ENCODE measurements at regions not wholly inside any gene's neighbourhood (a gene's known extent, or its start where the extent isn't known, plus 50 kb on each side); places are given as distances from the start of the nearest gene placed in this dataset.

DNA sequence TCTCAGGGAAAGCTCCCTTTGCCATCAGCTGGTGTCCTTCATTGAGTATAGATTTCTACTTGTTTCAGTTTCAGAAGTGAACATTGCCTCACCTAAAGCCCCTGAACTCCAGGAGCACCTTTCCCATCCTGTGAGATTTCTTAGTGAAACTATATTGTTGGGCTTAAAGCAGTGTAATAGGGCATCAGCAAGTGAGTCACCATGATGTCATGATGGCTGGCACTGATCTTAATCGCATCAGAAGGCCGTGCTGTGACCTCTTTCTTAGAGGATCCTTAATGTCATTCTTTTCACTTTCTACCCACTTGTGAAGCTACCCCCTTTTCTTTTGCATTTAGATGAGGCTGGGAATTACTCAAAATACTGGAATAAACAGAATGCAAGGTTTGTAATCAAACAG, 401.3 kb downstream of the MTRR start:
- Mint-ChIP-seq H3K27me3 (no peaks in the 10 kb centered on the region), H3K4me3 (no peak overlapping the region), H3K9me3 (peaks cover 12% of the 10 kb centered on the region), H3K4me1 (no peaks in the 10 kb centered on the region), H3K27ac (no peak overlapping the region), H3K36me3 (ENCODE audit: low read depth) (no peaks in the 10 kb centered on the region)
- ATAC-seq: no peak
- no peak for DNase-seq

DNA sequence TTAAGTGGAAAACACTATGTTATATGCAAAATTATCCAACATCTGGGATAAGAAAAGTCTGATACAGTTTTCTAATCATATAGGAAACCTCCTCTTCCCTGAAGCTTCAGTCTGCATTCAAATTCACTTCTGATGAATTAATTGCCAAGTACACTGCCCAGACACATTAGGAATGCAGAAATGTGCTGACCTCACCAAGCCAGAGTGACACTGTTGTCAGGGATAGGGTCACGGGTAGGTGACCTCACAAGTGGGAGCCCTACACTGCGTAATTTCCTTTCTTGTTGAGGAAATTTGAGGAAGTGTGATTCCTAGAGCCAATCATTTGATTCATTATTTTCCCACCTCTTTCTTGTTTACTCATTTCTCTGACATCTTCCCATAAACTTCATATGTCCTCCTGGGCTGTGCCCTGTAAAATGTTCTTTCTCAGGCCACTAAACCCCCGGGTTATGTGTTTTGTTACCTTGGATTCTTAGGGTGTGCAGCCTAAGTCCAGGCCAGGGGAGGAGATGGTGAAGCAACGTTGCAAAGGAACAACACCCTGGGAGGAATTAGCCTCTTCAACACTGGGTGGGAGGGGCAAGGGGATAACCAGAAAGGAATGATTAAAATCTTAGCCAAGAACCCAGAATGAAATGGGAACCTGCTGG, 411.9 kb downstream of the MTRR start:
- no peaks in the 10 kb centered on the region for H3K4me1 Mint-ChIP-seq
- H3K27ac Mint-ChIP-seq: no peak overlapping the region
- H3K9me3 Mint-ChIP-seq: peaks cover 8% of the 10 kb centered on the region
- ATAC-seq (no peak), DNase-seq (no peak)
- no peaks in the 10 kb centered on the region for H3K36me3 Mint-ChIP-seq (ENCODE audit: low read depth)
- H3K4me3 Mint-ChIP-seq: no peak overlapping the region
- H3K27me3 Mint-ChIP-seq: no peaks in the 10 kb centered on the region

GRCh38 chr5:8288334-8288733, 419.4 kb downstream of the MTRR start:
- Mint-ChIP-seq H3K27me3 (no peaks in the 10 kb centered on the region), H3K27ac (no peak overlapping the region), H3K4me1 (no peaks in the 10 kb centered on the region), H3K9me3 (peaks cover 4% of the 10 kb centered on the region), H3K4me3 (no peak overlapping the region), H3K36me3 (ENCODE audit: low read depth) (no peaks in the 10 kb centered on the region)
- no peak for ATAC-seq
- DNase-seq: no peak

DNA sequence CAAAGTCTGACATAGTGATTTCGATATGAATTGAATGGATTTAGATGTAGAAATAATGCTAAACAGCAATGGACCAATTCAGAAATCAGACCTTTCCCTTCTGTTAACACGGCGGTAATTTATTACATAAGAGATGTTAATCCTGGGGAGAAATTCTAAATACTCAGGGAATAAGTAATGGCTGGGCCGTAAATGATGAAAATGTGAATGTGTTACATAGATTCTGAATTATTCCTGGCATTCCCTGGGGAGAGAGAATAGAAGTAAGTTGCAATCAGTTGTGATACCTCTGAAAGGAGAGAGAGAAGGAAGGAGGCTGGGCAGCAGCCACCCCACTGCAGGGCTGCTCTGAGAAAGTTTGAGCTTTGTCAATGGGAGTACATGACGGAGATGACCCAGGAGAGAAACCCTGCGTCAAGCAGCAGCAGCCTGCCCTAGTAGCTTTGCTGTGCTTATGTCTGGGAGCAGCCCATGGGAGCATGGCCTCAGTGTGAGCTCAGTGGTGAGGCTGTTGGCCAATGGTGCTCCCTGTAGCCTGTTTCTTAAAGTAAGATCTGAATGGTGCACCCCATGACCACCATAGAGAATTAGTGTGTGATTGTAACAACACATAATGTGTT, 420.1 kb downstream of the MTRR start:
- no peak for DNase-seq
- Mint-ChIP-seq H3K9me3 (peaks cover 5% of the 10 kb centered on the region), H3K4me1 (no peaks in the 10 kb centered on the region), H3K4me3 (no peak overlapping the region), H3K27ac (no peak overlapping the region), H3K27me3 (no peaks in the 10 kb centered on the region), H3K36me3 (ENCODE audit: low read depth) (no peaks in the 10 kb centered on the region)
- no peak for ATAC-seq

GRCh38 chr5:8289779-8290178, 420.8 kb downstream of the MTRR start:
- Mint-ChIP-seq H3K27me3 (no peaks in the 10 kb centered on the region), H3K9me3 (peaks cover 6% of the 10 kb centered on the region), H3K4me1 (no peaks in the 10 kb centered on the region), H3K27ac (no peak overlapping the region), H3K4me3 (no peak overlapping the region), H3K36me3 (ENCODE audit: low read depth) (no peaks in the 10 kb centered on the region)
- ATAC-seq: no peak
- no peak for DNase-seq

DNA sequence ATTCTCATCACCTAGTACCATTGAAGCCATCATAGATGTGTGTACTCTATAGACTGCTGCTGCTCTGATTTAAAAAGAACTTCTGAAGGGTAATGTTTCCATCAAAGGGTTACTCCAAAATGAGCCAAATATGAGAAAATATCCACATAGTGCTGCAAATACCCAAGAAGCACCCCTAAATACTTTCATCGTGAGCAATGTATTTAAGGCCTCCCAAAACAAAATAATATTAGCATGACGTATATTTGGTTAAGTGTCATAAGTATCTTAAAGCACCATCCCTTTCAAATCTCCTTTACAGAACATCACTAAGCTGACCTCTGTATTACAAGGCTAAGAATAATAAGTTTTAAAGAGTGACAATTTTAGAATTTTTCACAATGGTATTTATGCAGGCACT, 421.8 kb downstream of the MTRR start:
- no peak overlapping the region for H3K4me3 Mint-ChIP-seq
- DNase-seq (no peak), ATAC-seq (no peak)
- H3K27me3 Mint-ChIP-seq: no peaks in the 10 kb centered on the region
- H3K9me3 Mint-ChIP-seq: peaks cover 6% of the 10 kb centered on the region
- no peaks in the 10 kb centered on the region for H3K4me1 Mint-ChIP-seq
- no peak overlapping the region for H3K27ac Mint-ChIP-seq
- no peaks in the 10 kb centered on the region for H3K36me3 Mint-ChIP-seq (ENCODE audit: low read depth)

- peaks cover 10% of the 10 kb centered on the region for H3K9me3 Mint-ChIP-seq
- no peaks in the 10 kb centered on the region for H3K27me3 Mint-ChIP-seq
- DNase-seq (no peak), ATAC-seq (no peak)
- no peaks in the 10 kb centered on the region for H3K4me1 Mint-ChIP-seq
- H3K4me3 Mint-ChIP-seq: no peak overlapping the region
- H3K27ac Mint-ChIP-seq: no peak overlapping the region
- H3K36me3 Mint-ChIP-seq (ENCODE audit: low read depth): no peaks in the 10 kb centered on the region
Observed at GRCh38 chr5:8291641-8292040, 422.7 kb downstream of the MTRR start.

GRCh38 chr5:8295141-8295540, 426.2 kb downstream of the MTRR start:
- Mint-ChIP-seq H3K27me3 (no peaks in the 10 kb centered on the region), H3K36me3 (ENCODE audit: low read depth) (no peaks in the 10 kb centered on the region), H3K9me3 (peaks cover 6% of the 10 kb centered on the region), H3K4me1 (no peaks in the 10 kb centered on the region), H3K4me3 (no peak overlapping the region), H3K27ac (no peak overlapping the region)
- DNase-seq (no peak), ATAC-seq (no peak)

- ATAC-seq: no peak
- no peak overlapping the region for H3K4me3 Mint-ChIP-seq
- no peak overlapping the region for H3K27ac Mint-ChIP-seq
- H3K9me3 Mint-ChIP-seq: peaks cover 8% of the 10 kb centered on the region
- H3K4me1 Mint-ChIP-seq: no peaks in the 10 kb centered on the region
- H3K27me3 Mint-ChIP-seq: no peaks in the 10 kb centered on the region
- no peaks in the 10 kb centered on the region for H3K36me3 Mint-ChIP-seq (ENCODE audit: low read depth)
- DNase-seq: no peak
Observed at GRCh38 chr5:8299716-8300115, 430.8 kb downstream of the MTRR start.

GRCh38 chr5:8304341-8304740, 435.4 kb downstream of the MTRR start:
- ATAC-seq: no peak
- H3K27ac Mint-ChIP-seq: no peak overlapping the region
- no peaks in the 10 kb centered on the region for H3K36me3 Mint-ChIP-seq (ENCODE audit: low read depth)

GRCh38 chr5:8306288-8306896, 437.4 kb downstream of the MTRR start:
- peaks cover 28% of the 10 kb centered on the region for H3K9me3 Mint-ChIP-seq
- no peaks in the 10 kb centered on the region for H3K4me1 Mint-ChIP-seq
- no peaks in the 10 kb centered on the region for H3K36me3 Mint-ChIP-seq (ENCODE audit: low read depth)
- DNase-seq (no peak), ATAC-seq (no peak)
- no peak overlapping the region for H3K27ac Mint-ChIP-seq
- no peaks in the 10 kb centered on the region for H3K27me3 Mint-ChIP-seq
- no peak overlapping the region for H3K4me3 Mint-ChIP-seq

More at GRCh38 chr5:8304341-8304740, 435.4 kb downstream of the MTRR start:
- Mint-ChIP-seq H3K4me1 (no peaks in the 10 kb centered on the region), H3K4me3 (no peak overlapping the region), H3K27me3 (no peaks in the 10 kb centered on the region), H3K9me3 (peaks cover 17% of the 10 kb centered on the region)
- DNase-seq: no peak

DNA sequence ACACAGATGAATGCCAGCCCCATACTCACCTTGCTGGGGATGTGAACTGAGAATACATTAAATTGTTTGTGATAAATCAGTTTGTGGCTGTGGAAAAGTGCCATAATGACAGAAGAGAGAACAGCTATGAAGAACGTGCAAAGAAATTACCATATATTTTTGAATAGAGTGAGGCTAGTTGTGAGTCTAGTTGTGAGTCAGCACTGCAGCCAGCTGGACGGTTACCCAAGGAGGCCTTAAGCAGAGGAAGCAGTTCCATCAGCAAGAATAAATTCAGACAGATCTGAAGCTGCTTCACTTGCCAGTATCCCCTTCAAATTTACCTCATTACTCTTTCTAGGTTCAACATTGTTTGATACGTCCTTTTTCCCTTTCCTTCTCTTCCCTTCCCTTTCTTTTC, 446.0 kb downstream of the MTRR start:
- Mint-ChIP-seq H3K9me3 (peaks cover 12% of the 10 kb centered on the region), H3K27me3 (no peaks in the 10 kb centered on the region), H3K36me3 (ENCODE audit: low read depth) (no peaks in the 10 kb centered on the region), H3K4me1 (no peaks in the 10 kb centered on the region), H3K4me3 (no peak overlapping the region), H3K27ac (no peak overlapping the region)
- ATAC-seq: no peak
- DNase-seq: no peak

DNA sequence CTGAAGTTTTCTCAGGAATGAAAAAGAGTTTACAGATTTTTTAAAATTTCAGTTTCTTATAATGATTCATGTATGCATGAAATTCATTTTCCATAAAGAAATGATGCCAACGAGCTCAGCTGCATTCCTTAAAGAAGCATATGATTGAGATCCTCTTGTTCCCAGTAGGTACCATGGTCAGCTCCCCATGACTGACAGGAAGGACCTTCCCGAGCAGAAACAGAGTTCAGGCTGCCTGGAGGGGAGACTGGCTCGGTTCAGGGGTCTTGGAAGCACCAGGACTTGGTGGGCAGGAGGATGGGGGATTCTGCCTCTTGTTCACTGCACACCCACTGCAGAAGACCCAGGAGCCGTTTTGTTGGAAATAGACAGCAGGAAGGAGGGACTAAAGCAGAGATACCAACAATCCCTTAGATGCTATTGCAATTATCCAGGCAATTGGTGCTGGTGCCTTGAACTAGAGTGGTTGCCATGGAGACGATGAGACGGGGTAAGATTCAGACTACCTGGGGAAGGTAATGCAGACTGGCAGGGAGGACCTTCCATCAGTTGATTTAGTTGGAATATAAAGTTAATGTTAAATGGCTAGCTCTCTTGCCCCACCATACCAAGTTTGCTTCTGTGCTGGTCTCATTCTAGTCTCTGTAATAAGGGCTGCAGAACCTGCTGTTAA, 447.8 kb downstream of the MTRR start:
- Mint-ChIP-seq H3K4me1 (no peaks in the 10 kb centered on the region), H3K27me3 (no peaks in the 10 kb centered on the region), H3K27ac (no peak overlapping the region), H3K9me3 (peaks cover 7% of the 10 kb centered on the region), H3K4me3 (no peak overlapping the region), H3K36me3 (ENCODE audit: low read depth) (no peaks in the 10 kb centered on the region)
- no peak for DNase-seq
- no peak for ATAC-seq

GRCh38 chr5:8317335-8317734, 448.4 kb downstream of the MTRR start:
- DNase-seq (no peak), ATAC-seq (no peak)
- no peak overlapping the region for H3K4me3 Mint-ChIP-seq
- H3K36me3 Mint-ChIP-seq (ENCODE audit: low read depth): no peaks in the 10 kb centered on the region
- H3K27ac Mint-ChIP-seq: no peak overlapping the region
- H3K9me3 Mint-ChIP-seq: peaks cover 7% of the 10 kb centered on the region
- H3K4me1 Mint-ChIP-seq: no peaks in the 10 kb centered on the region
- H3K27me3 Mint-ChIP-seq: no peaks in the 10 kb centered on the region

- Mint-ChIP-seq H3K4me3 (no peak overlapping the region), H3K9me3 (peaks cover 7% of the 10 kb centered on the region), H3K4me1 (no peaks in the 10 kb centered on the region), H3K27me3 (no peaks in the 10 kb centered on the region), H3K27ac (no peak overlapping the region), H3K36me3 (ENCODE audit: low read depth) (no peaks in the 10 kb centered on the region)
- DNase-seq: no peak
- no peak for ATAC-seq
Observed at GRCh38 chr5:8320244-8320643, 451.3 kb downstream of the MTRR start.

All from activated naive CD8-positive, alpha-beta T cell treated with anti-CD3 and anti-CD28 coated beads, Interleukin-2, amount 50 U/mL, for 24 hours (primary cell).